Psoas muscle (tissue), 7 donors: ENCODE measurements at regions not wholly inside any gene's neighbourhood (a gene's known extent, or its start where the extent isn't known, plus 50 kb on each side); places are given as distances from the start of the nearest gene placed in this dataset.
"Not testable (repeated sequence)": the region's sequence is repeated elsewhere in the genome, so short reads cannot be mapped to it uniquely, and the experiment has no call there.

Source experiments
- ATAC-seq, 4 donors: fragments of 200-7000 bp; cut with Tn5 transposase; one replicate each; pipeline ENCODE4 v1.9.1; 2020; ENCODE audit warnings: moderate library complexity in 3 of 4, mild to moderate bottlenecking in 2 of 4
- DNase-seq, 2 donors: peaks; one replicate each; pipeline ENCODE4 v3.0.0-alpha.2; 2020
- H3K27ac ChIP-seq: fragments of 200-600 bp; one replicate; pipeline ENCODE4 v1.8.0; 2022
- H3K27me3 ChIP-seq, 3 donors: fragments of 200-600 bp in 1 of 3; one replicate each; pipeline versions ENCODE4 v1.6.1 to v1.8.0; 2013 to 2022; ENCODE audit warnings: low read length in 2 of 3, mild to moderate bottlenecking in 2 of 3, moderate library complexity in 1 of 3; ENCODE audit not compliant: insufficient read depth in 3 of 3
- H3K36me3 ChIP-seq, 2 donors: fragments of 200-600 bp in 1 of 2; one replicate each; pipeline versions ENCODE4 v1.6.1 to v1.8.0; 2013 to 2022; ENCODE audit warnings: low read depth in 1 of 2, mild to moderate bottlenecking in 1 of 2, moderate library complexity in 1 of 2; ENCODE audit not compliant: insufficient read depth in 1 of 2
- H3K4me1 ChIP-seq: fragments of 200-600 bp; one replicate; pipeline ENCODE4 v1.8.0; 2022
- H3K4me3 ChIP-seq: fragments of 200-600 bp; one replicate; pipeline ENCODE4 v1.8.0; 2022; ENCODE audit warnings: mild to moderate bottlenecking
- H3K9me3 ChIP-seq: fragments of 200-600 bp; one replicate; pipeline ENCODE4 v1.8.0; 2022
- WGBS, 3 donors: extraction: QIAGEN DNeasy Blood & Tissue Kit; methylation state at CpG; one replicate each; pipeline versions ENCODE4 v1.1.6 to v1.1.7; 2013; 5-methylcytosine and 5-hydroxymethylcytosine counted together
- intact Hi-C, 2 donors: fragments of 100-400 bp; cut with DNase I; formaldehyde crosslinking; loops; one replicate each; pipeline versions ENCODE4 v1.11.0 to v1.14.2; 2022
- TF ChIP-seq, protein P1 (sequence below): fragments of 200-600 bp; IDR thresholded peaks from one replicate; pipeline ENCODE4 v1.8.0; 2022; ENCODE audit warnings: antibody characterized with exemption
- donor health status: healthy with polysubstance abuse.
- donor health status: DM: no; HTN: no; CAD: no; lungs with moderate emphysema.
- donor health status: Bipolar disorder and iron deficiency.
- donor health status: healthy.
- donor health status: DM: yes; HTN: yes; CAD: no.
- donor health status: DM: no; HTN: no; CAD: no.
- donor health status: DM: yes; HTN: yes; CAD: no.

DNA sequence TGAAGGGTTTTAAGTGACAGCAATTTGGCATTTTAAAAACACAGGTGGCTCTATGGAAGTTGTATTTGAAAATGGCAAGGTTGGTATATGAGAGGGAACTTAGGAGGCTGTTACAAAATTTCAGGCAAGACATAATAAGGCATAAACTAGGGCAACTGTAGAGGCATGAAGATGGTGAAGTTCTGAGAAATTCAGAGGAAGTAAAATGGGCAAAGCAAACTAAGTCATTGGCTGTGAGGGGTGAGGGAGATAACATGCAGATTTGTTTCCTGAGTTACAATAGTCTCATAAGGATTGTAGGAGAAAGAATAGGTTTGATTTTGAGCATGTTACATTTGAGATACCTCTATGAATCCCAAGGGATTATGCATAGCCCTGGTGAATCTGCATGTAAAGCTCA is 302.9 kb upstream of the ARHGEF26 start:
- ATAC-seq (no peak), DNase-seq (no peak)
- TF ChIP-seq, protein P1, sequence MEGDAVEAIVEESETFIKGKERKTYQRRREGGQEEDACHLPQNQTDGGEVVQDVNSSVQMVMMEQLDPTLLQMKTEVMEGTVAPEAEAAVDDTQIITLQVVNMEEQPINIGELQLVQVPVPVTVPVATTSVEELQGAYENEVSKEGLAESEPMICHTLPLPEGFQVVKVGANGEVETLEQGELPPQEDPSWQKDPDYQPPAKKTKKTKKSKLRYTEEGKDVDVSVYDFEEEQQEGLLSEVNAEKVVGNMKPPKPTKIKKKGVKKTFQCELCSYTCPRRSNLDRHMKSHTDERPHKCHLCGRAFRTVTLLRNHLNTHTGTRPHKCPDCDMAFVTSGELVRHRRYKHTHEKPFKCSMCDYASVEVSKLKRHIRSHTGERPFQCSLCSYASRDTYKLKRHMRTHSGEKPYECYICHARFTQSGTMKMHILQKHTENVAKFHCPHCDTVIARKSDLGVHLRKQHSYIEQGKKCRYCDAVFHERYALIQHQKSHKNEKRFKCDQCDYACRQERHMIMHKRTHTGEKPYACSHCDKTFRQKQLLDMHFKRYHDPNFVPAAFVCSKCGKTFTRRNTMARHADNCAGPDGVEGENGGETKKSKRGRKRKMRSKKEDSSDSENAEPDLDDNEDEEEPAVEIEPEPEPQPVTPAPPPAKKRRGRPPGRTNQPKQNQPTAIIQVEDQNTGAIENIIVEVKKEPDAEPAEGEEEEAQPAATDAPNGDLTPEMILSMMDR, result no peak
- Histone ChIP-seq H3K4me1 (no peaks in the 10 kb centered on the region), H3K27me3 (no peaks in the 10 kb centered on the region), H3K4me3 (no peak overlapping the region), H3K27ac (no peak overlapping the region), H3K36me3 (no peaks in the 10 kb centered on the region), H3K9me3 (no peaks in the 10 kb centered on the region)
- intact Hi-C loops, result no loop called here

GRCh38 chr3:153820035-153820434 is 301.2 kb upstream of the ARHGEF26 start:
- TF ChIP-seq, protein P1, result no peak

DNA sequence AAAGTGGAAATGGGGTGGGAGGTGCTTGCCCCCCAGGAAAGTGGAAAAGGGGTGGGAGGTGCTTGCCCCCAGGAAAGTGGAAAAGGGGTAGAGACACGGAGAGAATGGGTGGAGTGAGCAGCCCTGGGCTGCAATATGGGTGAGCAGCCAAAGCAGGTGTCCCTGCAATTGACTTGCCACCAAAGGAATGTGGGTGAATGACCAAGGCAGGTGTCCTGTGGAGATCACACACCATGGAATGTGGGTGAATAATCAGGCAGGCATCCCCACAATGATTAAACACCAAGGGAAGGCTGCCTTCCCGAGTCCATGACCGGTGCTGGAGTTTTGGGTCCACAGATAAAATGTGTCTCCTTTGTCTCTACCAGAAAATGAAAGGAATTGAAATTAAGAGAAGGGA is 292.8 kb upstream of the ARHGEF26 start:
- H3K36me3 ChIP-seq, H3K4me3 ChIP-seq, H3K9me3 ChIP-seq, H3K4me1 ChIP-seq, intact Hi-C loops, H3K27ac ChIP-seq, H3K27me3 ChIP-seq, DNase-seq, ATAC-seq: not testable (repeated sequence)
- 50 to 64% (median 52%) methylated on average over 3 of the region's 3 CpGs for WGBS, 3 donors

More at GRCh38 chr3:153820035-153820434, 301.2 kb upstream of the ARHGEF26 start:
- intact Hi-C loops, result no loop called here
- H3K4me3 ChIP-seq, result no peak overlapping the region
- H3K36me3 ChIP-seq, result no peaks in the 10 kb centered on the region
- H3K9me3 ChIP-seq, result no peaks in the 10 kb centered on the region
- ATAC-seq, result no peak
- no peak for DNase-seq
- no peaks in the 10 kb centered on the region for H3K4me1 ChIP-seq
- H3K27me3 ChIP-seq, result no peaks in the 10 kb centered on the region
- H3K27ac ChIP-seq, result no peak overlapping the region

DNA sequence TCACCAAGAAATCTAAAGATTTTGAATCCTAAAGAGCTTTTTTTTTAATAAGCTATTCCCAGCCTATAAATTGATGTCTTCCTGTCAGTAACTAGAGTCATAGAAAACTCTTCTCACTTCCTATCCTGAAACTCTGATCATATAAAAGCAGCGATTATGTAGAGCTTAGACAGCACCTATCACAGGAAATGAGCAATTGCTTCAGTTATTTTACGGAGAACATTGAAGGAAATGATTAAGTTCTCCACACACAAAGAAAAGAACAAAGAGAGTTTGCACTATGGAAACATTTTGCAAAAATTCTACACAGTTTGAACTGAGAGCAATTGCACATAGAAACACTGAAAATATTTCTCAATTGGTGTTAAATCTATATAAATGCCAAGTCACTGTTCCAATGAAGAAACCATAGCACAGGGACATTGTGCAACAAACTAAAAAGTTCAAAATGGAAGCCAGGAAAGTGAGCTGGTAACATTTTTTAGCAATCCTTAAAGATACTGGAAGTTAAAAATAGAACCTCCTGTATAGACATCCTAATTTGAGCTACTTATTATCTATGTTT is 291.5 kb upstream of the ARHGEF26 start:
- TF ChIP-seq, protein P1, result no peak
- Histone ChIP-seq H3K27ac (no peak overlapping the region), H3K36me3 (no peaks in the 10 kb centered on the region), H3K27me3 (no peaks in the 10 kb centered on the region), H3K9me3 (no peaks in the 10 kb centered on the region), H3K4me3 (no peak overlapping the region), H3K4me1 (no peaks in the 10 kb centered on the region)
- ATAC-seq (no peak), DNase-seq (no peak)
- intact Hi-C loops, result no loop called here
- 70 to 77% (median 72%) methylated on average over 2 of the region's 2 CpGs for WGBS, 3 donors

DNA sequence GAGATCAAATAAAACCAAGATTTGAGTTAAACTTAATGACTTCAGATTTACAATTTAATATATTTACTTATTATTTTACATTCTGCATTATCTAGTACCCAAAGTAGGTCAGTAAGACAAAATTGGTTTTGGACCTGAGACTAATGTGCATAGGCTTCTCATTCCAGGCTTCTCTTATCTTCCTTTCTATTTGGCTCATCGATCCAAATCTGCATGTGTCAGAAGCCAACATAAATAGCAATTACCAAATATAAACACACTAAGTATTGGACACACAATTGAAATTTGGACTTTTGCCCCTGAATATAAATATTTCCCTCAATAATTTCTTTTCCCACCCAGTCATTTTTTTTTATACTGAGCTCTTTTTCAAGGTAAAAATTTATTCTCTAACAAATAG is 290.6 kb upstream of the ARHGEF26 start:
- intact Hi-C loops, result no loop called here
- Histone ChIP-seq H3K27ac (no peak overlapping the region), H3K36me3 (no peaks in the 10 kb centered on the region), H3K4me1 (no peaks in the 10 kb centered on the region), H3K4me3 (no peak overlapping the region), H3K27me3 (no peaks in the 10 kb centered on the region), H3K9me3 (no peaks in the 10 kb centered on the region)
- TF ChIP-seq, protein P1, result no peak
- DNase-seq (no peak), ATAC-seq (no peak)
- 75 to 86% (median 79%) methylated on average over 1 of the region's 1 CpG for WGBS, 3 donors
